ENCODE measurements at regions not wholly inside any gene's neighbourhood (a gene's known extent, or its start where the extent isn't known, plus 50 kb on each side); places are given as distances from the start of the nearest gene placed in this dataset.
A peak's percentile ranks its signal among the peaks of the same experiment; 100 is the strongest.

GRCh38 chr2:213229814-213230213 is 54.5 kb upstream of the SPAG16 start:
- POLR2A ChIA-PET: no interaction called here
- Histone ChIP-seq H3K4me3 (ENCODE audit: low read depth, low read length) (no peak overlapping the region), H3K27ac (ENCODE audit: extremely low read depth, low read depth, low read length) (no peak overlapping the region), H3K9me3 (ENCODE audit: control insufficient read depth, insufficient read depth, low read depth, low read length) (no peaks in the 10 kb centered on the region), H3K36me3 (ENCODE audit: control insufficient read depth in 2 of 2, insufficient read depth in 1 of 2, low read length in 2 of 2) (no peaks in the 10 kb centered on the region), H3K4me1 (ENCODE audit: control insufficient read depth, insufficient read depth, low read length) (peaks cover 2% of the 10 kb centered on the region; the same call in 1 of the 2 replicates)
- no peak for TF ChIP-seq ZNF664 (tag by site-specific recombination; IDR thresholded peaks at IDR 0.05)
- TF ChIP-seq ZBTB10 (tag by site-specific recombination; IDR thresholded peaks at IDR 0.05): no peak
- 0 out of 2 replicates have a peak, but pooled peaks have one; percentile 31 for TF ChIP-seq ZNF518A (tag by site-specific recombination; conservative IDR thresholded peaks at IDR 0.05; ENCODE audit: low read depth)
- TF ChIP-seq ZEB2 (tag by site-specific recombination; IDR thresholded peaks at IDR 0.05): 0 out of 2 replicates have a peak, but pooled peaks have one; percentile 19
- TF ChIP-seq ZNF692 (tag by site-specific recombination; IDR thresholded peaks at IDR 0.05): 0 out of 2 replicates have a peak, but pooled peaks have one; percentile 21
- no peak for TF ChIP-seq ZNF362 (tag by site-specific recombination; IDR thresholded peaks at IDR 0.05)
- CTCF ChIA-PET: no interaction called here

GRCh38 chr2:213231966-213232365 is 52.3 kb upstream of the SPAG16 start:
- H3K27ac ChIP-seq (ENCODE audit: extremely low read depth, low read depth, low read length): no peak overlapping the region
- H3K9me3 ChIP-seq (ENCODE audit: control insufficient read depth, insufficient read depth, low read depth, low read length): no peaks in the 10 kb centered on the region
- ChIA-PET CTCF (no interaction called here), POLR2A (no interaction called here)
- no peak overlapping the region for H3K4me3 ChIP-seq (ENCODE audit: low read depth, low read length)
- no peaks in the 10 kb centered on the region for H3K36me3 ChIP-seq (ENCODE audit: control insufficient read depth in 2 of 2, insufficient read depth in 1 of 2, low read length in 2 of 2)
- H3K4me1 ChIP-seq (ENCODE audit: control insufficient read depth, insufficient read depth, low read length): peaks cover 2% of the 10 kb centered on the region; the same call in 1 of the 2 replicates
- TF ChIP-seq ZNF660 (tag by site-specific recombination; IDR thresholded peaks at IDR 0.05) (no peak), ZNF16 (tag by site-specific recombination; IDR thresholded peaks at IDR 0.05; ENCODE audit: low read depth) (no peak), ZNF560 (tag by site-specific recombination; IDR thresholded peaks at IDR 0.05; ENCODE audit: borderline replicate concordance) (no peak), GLI4 (tag by site-specific recombination; IDR thresholded peaks at IDR 0.05) (no peak), TSHZ1 (tag by site-specific recombination; IDR thresholded peaks at IDR 0.05; ENCODE audit: borderline replicate concordance) (no peak), ZNF350 (tag by site-specific recombination; IDR thresholded peaks at IDR 0.05) (no peak), ZNF777 (tag by site-specific recombination; IDR thresholded peaks at IDR 0.05; ENCODE audit: borderline replicate concordance) (no peak), ZNF510 (tag by site-specific recombination; IDR thresholded peaks at IDR 0.05; ENCODE audit: insufficient replicate concordance) (no peak), ZNF677 (tag by site-specific recombination; IDR thresholded peaks at IDR 0.05) (no peak), ZBTB10 (tag by site-specific recombination; IDR thresholded peaks at IDR 0.05) (no peak), ZNF114 (tag by site-specific recombination; IDR thresholded peaks at IDR 0.05) (no peak), ZNF654 (tag by site-specific recombination; IDR thresholded peaks at IDR 0.05; ENCODE audit: low read depth) (no peak)
